Sciatic nerve (tissue), 2 donors: ENCODE measurements at regions not wholly inside any gene's neighbourhood (a gene's known extent, or its start where the extent isn't known, plus 50 kb on each side); places are given as distances from the start of the nearest gene placed in this dataset.
A peak's percentile ranks its signal among the peaks of the same experiment; 100 is the strongest.

Experiments used
- ATAC-seq: fragments of 200-7000 bp; cut with Tn5 transposase; one replicate; pipeline ENCODE4 v1.9.1; 2020; ENCODE audit warnings: mild to moderate bottlenecking, moderate library complexity
- DNase-seq: peaks from one replicate; pipeline ENCODE4 v3.0.0-alpha.2; 2020; ENCODE audit warnings: low spot score
- intact Hi-C: fragments of 100-400 bp; cut with DNase I; formaldehyde crosslinking; loops from one replicate; pipeline ENCODE4 v1.14.2; 2022
- donor health status: DM: no; HTN: no; CAD: no.
- donor health status: DM: no; HTN: no; CAD: no.

DNA sequence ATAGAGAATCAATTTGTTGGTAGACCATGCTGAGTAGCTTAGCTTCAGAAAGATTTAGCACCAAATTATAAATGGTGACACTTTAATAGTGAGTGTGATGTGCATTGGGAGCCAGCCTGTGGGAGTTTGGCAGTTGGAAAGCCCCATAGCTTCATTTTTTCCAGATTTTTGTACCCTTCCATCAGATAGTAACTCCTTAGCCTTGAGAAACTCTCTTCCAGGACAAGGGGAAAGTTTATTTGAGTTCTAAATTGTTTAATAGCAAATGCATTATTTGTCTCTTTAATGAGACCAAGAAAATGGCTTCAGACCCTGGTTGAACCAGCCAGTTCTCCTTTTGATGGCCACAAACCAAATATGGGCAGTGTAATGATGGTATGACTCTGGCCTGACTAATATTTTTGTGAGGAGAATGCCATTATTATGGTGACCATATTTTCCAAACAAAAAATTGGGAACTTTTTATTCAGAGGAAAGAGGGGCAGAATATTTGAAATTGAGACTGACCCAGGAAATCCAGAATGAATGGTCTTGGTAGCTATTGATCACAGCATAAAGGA is 49.8 kb downstream of the PLCE1 start:
- ATAC-seq (no peak), DNase-seq (no peak)
- intact Hi-C loops, result no loop called here

GRCh38 chr10:94046098-94046497 is 52.4 kb downstream of the PLCE1 start:
- intact Hi-C loops, result no loop called here
- ATAC-seq, result no peak
- no peak for DNase-seq

DNA sequence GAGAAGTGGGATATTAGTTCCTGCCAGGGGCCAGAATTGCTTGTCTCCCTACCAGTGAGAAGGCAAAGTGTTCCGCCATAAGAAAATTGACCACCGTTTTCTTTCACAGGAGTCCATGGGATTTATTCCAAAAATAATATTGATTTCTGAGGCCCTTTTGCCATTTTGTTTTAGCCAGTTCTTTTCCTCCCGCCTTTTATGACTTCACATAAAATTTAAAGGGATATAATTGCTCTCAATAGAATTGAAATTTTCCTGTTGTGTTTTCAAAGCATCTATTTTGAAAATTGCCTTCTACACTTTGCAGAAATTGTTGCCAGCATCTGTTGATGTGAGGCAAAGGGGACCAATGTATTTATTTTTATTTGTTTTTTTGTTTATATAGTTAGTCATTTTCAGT is 53.6 kb downstream of the PLCE1 start:
- intact Hi-C loops, result no loop called here
- ATAC-seq, result no peak
- DNase-seq, result no peak

- intact Hi-C loops, result no loop called here
- no peak for DNase-seq
- no peak for ATAC-seq
These were observed 56.2 kb downstream of the PLCE1 start for GRCh38 chr10:94049911-94050310.

GRCh38 chr10:94052281-94052680 is 58.5 kb downstream of the PLCE1 start:
- no peak for ATAC-seq
- no peak for DNase-seq
- intact Hi-C loops, result no loop called here

DNA sequence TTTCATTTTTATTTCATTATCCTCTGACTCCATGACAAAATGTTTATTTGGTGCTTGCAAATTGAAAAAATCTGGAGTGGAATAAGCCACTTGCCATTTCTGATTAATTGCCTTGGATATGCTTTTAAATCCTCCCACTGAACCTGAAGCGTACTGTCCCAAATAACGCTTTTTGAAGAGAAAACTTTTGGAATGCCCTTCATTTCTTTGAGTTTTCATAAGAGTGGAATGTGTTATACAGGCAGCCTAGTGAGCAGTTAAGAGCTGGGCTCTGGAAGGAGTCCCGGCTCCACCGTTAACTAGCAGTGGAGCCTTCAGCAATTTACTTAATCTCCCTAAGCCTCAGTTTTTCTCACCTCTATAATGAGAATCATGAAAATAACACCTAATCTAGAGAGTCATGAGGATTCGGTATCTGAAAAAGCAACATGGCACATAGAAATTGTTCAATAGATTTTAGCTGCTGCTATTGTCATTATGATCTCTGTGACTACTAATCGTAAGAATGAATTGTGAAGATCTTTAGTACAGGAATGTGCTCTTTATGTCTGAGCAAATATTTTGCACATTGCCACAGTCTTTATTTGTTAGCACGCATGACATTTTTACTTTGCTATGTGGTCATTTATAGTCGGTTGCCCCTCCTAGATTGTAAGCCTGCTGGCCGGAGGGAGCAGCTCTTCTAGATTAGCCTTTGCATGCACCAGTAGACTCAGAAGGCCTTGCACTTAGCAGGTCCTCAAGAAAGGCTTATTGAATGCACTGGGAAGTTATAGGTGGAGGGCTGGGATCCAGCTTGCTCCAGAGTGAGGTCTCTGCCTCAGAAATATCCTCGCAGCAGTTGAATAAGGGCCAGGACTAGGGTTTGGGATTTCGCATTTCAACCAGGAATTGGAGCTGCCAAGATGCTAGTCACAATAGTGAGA is 59.4 kb downstream of the PLCE1 start:
- DNase-seq (no peak), ATAC-seq (peak; percentile 30)
- intact Hi-C loops, result no loop called here

- no peak for ATAC-seq
- DNase-seq, result no peak
- intact Hi-C loops, result no loop called here
These were observed 65.6 kb downstream of the PLCE1 start for GRCh38 chr10:94059178-94059883.

GRCh38 chr10:94061026-94061425 is 67.3 kb downstream of the PLCE1 start:
- intact Hi-C loops, result no loop called here
- DNase-seq, result no peak

GRCh38 chr10:94062611-94063010 is 68.9 kb downstream of the PLCE1 start:
- DNase-seq (no peak), ATAC-seq (no peak)
- intact Hi-C loops, result no loop called here

More at GRCh38 chr10:94061026-94061425, 67.3 kb downstream of the PLCE1 start:
- ATAC-seq, result no peak

DNA sequence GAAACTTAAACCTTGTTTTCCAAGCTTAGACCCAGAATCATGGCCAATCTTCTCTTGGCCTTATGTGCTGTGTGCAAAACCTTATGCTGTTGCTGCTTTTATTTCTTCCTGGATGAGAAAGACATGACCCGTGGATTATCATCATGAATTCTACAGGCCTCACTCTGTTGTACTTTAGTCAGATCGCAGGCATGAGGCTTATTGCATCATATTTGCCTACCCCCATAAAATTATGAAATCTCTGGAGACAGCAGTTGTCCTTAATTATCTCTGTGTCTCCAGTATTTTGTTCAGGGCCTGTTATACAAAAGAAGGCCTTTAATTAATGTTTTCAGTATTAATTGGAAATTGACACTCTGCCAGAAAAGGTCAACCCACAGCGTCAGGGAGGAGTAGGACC is 71.6 kb downstream of the PLCE1 start:
- intact Hi-C loops, result no loop called here
- ATAC-seq (peak; percentile 59), DNase-seq (no peak)

DNA sequence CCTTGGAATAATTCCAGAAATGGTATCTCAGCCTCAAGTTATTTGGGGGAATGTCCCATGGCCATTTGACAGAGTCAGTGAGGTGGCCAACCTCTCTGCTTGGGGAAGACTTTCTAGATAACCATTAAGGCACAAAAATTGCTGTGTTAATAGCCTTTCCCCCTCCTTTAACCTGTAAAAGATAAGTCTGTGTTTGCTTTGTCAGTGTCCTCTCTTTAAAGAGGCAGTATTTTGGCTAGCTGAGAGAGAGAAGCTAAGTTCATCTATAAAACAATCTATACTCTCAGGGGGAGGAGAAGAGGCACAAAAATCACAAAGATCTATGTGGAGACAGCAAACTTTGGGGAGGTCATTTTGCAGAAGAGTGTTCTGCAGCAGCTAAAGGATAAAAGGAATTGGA is 72.1 kb downstream of the PLCE1 start:
- intact Hi-C loops, result no loop called here
- DNase-seq (no peak), ATAC-seq (no peak)

DNA sequence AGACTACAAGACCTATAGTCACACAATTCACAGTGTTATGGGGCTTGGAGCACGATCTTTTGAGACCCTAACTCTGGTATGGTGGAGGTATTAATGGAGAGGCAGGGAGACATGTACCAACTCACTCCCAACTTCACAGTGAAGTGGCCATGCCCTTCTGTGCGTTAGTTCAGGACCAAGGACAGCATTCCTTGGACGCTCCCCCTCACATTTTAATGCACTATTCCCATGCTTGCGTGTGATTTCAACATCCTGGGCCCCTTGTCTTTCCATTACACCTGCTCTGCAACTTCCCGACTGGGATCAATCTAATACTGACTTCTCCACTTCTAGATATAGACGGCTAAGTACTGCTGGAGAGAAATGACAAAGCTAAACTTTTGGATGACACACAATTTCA is 72.7 kb downstream of the PLCE1 start:
- ATAC-seq, result peak; percentile 68
- DNase-seq, result no peak
- intact Hi-C loops, result no loop called here

GRCh38 chr10:94069884-94070283 is 76.2 kb downstream of the PLCE1 start:
- ATAC-seq (no peak), DNase-seq (no peak)
- intact Hi-C loops, result no loop called here

GRCh38 chr10:94074462-94074861 is 80.7 kb downstream of the PLCE1 start:
- intact Hi-C loops, result no loop called here
- no peak for ATAC-seq
- DNase-seq, result no peak

GRCh38 chr10:94075506-94075905 is 81.8 kb downstream of the PLCE1 start:
- no peak for DNase-seq
- ATAC-seq, result no peak
- intact Hi-C loops, result no loop called here

- intact Hi-C loops, result no loop called here
- DNase-seq (no peak), ATAC-seq (peak; percentile 93)
These were observed 82.7 kb downstream of the PLCE1 start for GRCh38 chr10:94076325-94076841.

GRCh38 chr10:94077042-94077441 is 83.3 kb downstream of the PLCE1 start:
- intact Hi-C loops, result no loop called here
- peak; percentile 23 for ATAC-seq

GRCh38 chr10:94080108-94080507 is 86.4 kb downstream of the PLCE1 start:
- no peak for DNase-seq
- intact Hi-C loops, result no loop called here
- ATAC-seq, result no peak

More at GRCh38 chr10:94077042-94077441, 83.3 kb downstream of the PLCE1 start:
- no peak for DNase-seq

DNA sequence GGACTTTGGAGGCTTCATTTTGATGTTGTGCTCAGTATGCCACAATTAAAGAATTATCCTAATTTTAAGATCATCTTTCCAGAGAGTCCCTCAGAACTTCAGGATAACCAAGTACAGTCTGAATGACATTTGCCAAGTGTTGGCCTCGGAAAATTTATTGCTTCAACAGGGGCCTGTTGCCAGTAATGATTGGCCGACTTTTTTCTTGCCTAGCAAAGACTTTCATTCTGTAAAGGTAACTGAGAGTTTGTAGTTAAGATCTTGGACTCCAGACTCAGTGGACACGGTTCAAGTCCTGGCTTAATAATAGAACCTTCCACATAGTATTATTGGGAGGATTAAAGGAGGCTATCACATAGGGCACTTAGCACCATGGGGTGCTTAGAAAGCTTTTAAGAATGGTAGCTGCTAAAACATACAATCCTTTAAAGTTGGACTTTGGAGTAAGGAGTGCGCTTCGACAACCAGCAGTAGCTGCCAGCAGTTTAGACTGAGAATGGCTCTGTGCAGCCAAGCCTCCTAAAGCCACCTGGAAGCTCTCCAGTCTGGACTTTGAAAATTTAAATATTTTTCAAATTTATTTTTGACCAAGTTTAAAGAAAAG is 90.0 kb downstream of the PLCE1 start:
- DNase-seq, result no peak
- ATAC-seq, result no peak
- intact Hi-C loops, result no loop called here
